Thyroid gland (tissue), 4 donors: ENCODE measurements at regions not wholly inside any gene's neighbourhood (a gene's known extent, or its start where the extent isn't known, plus 50 kb on each side); places are given as distances from the start of the nearest gene placed in this dataset.

Experiments used
- POLR2A ChIP-seq, 2 donors: fragments of 450-650 bp; IDR thresholded peaks; one replicate each; pipeline ENCODE4 v1.6.1; 2017; ENCODE audit warnings: antibody characterized with exemption in 2 of 2, mild to moderate bottlenecking in 2 of 2, moderate library complexity in 1 of 2
- TF ChIP-seq, protein P1 (sequence below), 6 experiments: fragments of 200-600 bp in 3 of 6; fragments of 450-650 bp in 3 of 6; sonication (generic) in 3 of 6; IDR thresholded peaks; one replicate each; pipeline ENCODE4 v1.5.1; 2016 to 2019; ENCODE audit warnings: antibody characterized with exemption in 6 of 6, mild to moderate bottlenecking in 2 of 6, inconsistent platforms in 1 of 6, moderate library complexity in 1 of 6

DNA sequence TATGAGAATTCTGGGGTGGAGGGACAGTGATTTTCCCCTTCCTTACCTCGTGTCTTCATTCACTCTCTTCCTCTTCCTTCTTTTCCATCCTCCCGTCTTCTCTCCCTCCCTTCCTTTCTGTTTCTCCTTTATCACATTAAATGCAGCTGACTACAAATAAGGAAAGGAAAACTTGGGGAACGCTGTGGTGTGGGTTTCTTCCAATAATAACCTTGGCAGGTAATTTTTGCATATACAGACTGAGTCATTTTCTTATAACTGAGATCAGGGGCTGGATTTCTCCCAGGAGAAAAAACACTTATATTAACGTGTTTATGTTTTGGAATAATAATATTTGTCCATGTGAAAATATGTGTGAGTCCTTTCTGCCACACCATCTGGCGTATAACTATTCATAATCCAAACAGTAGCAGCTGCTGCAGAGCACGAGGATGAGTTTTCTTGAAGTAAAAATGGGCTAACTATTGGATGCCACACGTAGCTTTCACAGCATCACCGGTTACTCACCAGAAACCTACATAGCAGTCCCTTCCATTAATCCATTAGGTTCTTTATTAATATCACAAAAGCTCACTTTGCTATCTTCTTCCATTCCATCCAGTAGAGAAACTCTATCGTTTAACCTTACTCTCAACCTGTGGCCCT lies 139.2 kb upstream of the SASH1 start:
- TF ChIP-seq, protein P1, sequence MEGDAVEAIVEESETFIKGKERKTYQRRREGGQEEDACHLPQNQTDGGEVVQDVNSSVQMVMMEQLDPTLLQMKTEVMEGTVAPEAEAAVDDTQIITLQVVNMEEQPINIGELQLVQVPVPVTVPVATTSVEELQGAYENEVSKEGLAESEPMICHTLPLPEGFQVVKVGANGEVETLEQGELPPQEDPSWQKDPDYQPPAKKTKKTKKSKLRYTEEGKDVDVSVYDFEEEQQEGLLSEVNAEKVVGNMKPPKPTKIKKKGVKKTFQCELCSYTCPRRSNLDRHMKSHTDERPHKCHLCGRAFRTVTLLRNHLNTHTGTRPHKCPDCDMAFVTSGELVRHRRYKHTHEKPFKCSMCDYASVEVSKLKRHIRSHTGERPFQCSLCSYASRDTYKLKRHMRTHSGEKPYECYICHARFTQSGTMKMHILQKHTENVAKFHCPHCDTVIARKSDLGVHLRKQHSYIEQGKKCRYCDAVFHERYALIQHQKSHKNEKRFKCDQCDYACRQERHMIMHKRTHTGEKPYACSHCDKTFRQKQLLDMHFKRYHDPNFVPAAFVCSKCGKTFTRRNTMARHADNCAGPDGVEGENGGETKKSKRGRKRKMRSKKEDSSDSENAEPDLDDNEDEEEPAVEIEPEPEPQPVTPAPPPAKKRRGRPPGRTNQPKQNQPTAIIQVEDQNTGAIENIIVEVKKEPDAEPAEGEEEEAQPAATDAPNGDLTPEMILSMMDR (IDR thresholded peaks at IDR 0.05) = no peak
- no peak for TF ChIP-seq POLR2A (IDR thresholded peaks at IDR 0.05)
